ENCODE measurements at regions not wholly inside any gene's neighbourhood (a gene's known extent, or its start where the extent isn't known, plus 50 kb on each side); places are given as distances from the start of the nearest gene placed in this dataset.
"Not testable (repeated sequence)": the region's sequence is repeated elsewhere in the genome, so short reads cannot be mapped to it uniquely, and the experiment has no call there.

DNA sequence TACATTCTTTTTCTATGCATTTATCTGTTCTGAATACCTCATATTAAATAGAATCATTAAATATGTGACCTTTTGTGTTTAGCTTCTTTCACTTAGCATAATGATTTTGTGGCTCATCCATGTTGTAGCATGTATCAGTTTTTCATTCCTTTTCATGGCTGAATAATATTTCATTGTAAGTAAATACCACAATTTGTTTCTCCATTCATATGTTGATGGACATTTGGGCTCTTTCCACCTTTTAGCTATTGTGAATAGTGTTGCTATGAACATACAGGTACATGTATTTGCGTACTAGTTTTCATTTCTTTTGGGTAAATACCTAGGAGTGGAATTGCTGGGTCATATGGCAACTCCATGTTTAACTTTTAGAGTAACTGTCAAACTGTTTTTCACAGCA, 85.1 kb downstream of the GNL3L start:
- DNase-seq (ENCODE audit: low read depth in 2 of 2) = no peak

DNA sequence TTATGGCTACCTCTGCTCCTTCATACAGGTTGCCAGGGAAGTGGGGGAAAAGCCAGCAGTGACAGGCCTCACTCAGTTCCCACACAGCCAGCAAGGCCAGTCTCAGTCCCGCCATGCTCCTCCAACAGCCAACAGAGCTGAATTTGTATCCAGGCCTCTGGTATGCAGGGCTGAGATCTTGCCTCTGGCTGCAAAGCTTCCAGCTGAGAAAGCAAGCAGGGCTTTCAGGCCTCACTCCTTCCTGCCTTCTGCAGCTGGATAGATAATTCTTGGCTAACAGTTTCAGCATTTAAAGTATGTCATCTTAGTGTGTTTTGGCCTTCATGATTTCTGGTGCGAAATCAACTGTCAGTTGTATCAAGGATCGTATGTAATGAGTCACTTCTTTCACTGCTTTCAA, 103.6 kb downstream of the GNL3L start:
- DNase-seq (ENCODE audit: low read depth in 2 of 2) = no peak

DNA sequence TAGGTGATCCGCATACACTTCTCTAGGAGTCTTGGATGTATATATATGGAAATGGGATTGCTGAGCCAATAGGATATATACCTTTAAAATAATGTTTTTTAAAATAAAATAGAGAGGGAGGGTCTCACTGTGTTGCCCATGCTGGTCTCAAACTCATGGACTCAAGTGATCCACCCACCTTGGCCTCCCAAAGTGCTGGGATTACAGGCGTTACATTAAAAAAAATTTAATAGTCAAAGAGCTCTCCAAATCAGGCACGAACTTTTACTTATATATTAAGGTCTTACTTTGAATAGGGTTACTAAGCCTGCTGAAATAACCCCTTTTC, 109.0 kb downstream of the GNL3L start:
- no peak for DNase-seq (ENCODE audit: low read depth in 2 of 2)

DNA sequence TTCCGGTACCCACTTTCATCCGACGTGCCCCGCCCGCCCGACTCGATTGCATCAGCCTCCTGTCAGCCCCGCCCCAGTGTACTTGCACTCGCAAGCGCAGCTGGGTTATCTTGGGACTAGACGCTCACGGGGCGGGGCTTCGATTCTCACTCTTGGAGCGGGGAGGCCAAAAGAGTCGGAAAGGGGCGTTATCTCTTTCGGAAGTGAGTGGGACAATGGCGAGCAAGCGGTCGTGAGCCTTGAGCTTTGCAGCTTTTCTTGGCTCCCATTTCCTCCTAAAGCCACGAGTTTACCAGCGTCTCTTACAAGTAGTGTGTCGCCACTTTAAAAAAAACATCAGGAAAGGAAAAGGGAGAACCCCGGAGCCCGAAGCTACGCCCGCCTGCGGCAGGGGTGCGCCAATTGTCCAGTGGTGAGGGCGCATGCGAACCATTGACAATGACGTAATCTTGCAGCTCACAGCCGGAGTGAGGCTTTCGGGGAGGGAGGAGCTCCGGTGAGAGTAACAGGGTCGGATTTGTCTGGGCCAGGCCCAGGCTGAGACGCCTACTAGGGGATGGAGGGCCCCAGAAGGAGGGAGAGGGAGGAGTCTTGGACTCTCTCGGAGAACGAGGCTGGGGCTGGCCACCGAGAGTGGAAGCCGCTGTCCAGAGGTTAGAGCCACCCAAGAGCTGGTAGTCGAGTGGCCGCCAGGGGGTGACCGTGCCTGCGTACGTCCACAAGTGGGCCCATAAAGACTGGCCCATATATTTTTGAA, 109.5 kb downstream of the GNL3L start:
- peak; percentile 91 to 92 for DNase-seq (ENCODE audit: low read depth in 2 of 2)

DNA sequence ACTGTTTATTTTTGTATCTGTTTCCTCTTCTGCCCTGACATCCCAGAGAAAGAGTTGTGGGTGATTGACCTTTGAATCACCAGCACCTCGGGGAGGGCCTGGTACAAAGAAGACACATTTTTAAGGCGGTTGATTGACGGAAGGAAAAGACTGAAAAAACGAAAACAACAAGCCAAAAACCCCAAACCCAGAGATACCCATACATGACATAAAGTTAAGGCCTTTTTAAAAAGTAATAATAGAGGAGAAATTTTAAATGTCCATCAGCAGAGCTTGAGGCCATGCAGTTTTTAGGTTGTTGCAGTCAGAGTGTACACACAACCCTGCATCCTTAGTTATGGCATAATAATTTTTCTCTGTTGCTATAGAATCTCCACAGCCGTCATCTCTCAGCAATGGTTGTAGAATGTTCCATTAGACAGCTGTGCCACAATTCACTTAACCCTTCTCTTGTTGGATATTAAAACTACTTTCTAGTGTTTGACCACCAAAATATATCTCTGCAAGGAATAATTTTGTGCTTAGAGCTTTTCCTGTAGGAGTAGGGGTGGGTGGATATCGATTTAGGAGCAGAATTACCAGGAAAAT, 110.2 kb downstream of the GNL3L start:
- no peak for DNase-seq (ENCODE audit: low read depth in 2 of 2)

DNA sequence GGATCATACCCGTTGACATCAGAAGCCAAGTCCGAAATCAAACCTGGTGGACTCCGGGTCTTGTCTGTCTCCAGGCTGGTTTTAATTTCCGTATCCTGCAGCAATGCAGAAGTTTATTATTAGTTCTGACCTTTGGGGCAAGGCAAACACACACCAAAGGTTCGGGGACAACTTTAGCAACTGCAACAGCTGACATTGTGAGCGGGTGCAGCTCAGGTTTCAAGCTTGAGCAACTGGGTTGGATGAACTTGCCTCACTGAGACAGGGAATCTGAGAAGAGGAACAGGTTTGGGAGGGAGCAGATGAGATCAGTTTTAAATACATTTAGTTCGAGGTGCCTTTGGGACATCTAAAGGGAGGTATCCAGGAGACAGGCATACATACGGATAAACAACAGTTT, 110.7 kb downstream of the GNL3L start:
- DNase-seq (ENCODE audit: low read depth in 2 of 2) = no peak

DNA sequence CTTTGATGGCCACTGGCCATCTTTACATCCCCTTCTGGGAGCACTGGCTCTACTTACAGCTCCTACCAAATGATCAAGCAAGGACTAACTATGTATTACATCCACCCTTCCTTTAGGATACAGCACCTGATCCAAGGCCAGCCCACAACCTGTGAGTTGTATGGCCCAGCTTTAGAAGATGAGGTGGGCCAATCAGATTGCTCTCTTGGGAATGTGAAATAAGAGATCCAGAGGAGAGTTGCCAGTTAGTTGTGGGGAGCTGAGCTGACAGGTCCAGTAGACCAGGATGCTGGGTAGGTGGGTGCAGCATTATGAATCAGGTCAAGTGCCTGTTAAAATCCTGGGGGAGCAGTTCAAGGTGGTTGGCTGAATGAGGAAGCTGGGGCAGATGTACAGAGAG, 111.5 kb downstream of the GNL3L start:
- DNase-seq (ENCODE audit: low read depth in 2 of 2) = no peak

DNA sequence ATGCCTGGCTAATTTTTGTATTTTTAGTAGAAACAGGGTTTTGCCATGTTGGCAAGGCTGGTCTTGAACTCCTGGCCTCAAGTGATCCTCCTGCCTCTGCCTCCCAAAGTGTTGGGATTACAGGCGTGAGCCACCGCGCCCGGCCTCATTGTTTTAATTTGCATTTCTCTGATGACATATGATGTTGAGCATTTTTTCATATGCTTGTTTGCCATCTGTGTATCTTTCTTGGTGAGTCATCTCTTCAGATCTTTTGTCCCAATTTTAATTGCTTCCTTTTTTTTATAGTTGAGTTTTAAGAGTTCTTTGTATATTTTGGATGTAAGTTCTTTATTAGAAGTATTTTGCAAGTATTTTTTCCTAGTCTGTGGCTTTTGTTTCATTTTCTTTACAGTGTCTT, 117.6 kb downstream of the GNL3L start:
- not testable (repeated sequence) for DNase-seq (ENCODE audit: low read depth in 2 of 2)

DNA sequence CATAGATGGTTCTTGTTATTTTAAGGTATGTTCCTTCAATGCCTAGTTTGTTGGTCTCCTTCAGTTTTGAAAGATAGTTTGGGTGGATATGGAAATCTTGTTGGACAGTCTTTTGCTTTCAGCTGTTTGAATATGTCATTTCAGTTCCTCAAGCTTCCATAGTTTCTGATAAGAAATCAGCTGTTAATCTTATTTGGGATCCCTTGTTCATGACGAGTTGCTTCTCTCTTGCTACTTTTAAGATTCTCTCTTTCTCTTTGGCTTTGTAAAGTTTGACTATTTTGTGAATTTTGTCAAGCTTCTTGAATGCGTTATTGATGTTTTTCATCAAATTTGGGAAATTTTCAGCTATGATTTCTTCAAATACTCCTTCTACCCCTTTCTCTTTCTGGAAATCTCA, 129.5 kb downstream of the GNL3L start:
- no peak for DNase-seq (ENCODE audit: low read depth in 2 of 2)

DNA sequence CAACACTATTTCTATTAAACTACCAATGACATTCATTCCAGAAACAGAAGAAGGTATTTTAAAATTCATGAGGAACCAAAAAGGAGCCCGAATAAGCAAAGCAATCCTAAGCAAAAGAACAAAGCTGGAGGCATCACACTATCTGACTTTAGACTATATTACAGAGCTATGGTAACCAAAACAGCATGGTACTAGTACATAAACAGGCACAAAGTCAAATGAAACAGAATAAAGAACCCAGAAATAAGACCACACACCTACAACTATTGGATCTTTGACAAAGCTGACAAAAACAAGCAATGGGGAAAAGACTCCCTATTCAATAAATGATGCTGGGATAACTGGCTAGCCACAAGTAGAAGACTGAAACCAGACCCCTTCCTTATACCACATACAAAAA, 122.3 kb downstream of the ITIH6 start:
- DNase-seq (ENCODE audit: low read depth in 2 of 2) = no peak

DNA sequence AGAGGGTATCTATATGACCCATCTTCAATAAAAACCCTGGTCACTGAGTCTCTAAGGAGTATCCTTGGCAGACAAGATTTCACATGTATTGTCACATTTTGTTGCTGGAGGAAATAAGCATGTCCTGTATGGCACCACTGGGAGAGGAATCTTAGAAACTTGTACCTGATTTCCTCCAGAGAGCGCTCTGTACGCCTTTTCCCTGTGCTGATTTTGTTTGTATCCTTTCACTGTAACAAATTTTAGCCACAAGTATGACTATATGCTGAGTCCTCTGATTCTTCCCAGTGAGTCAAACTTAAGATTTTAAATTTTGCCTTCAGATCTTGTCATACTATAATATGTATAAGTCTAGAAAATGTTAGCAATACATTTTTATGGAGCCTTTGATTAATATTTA, 102.8 kb downstream of the ITIH6 start:
- DNase-seq (ENCODE audit: low read depth in 2 of 2) = no peak

DNA sequence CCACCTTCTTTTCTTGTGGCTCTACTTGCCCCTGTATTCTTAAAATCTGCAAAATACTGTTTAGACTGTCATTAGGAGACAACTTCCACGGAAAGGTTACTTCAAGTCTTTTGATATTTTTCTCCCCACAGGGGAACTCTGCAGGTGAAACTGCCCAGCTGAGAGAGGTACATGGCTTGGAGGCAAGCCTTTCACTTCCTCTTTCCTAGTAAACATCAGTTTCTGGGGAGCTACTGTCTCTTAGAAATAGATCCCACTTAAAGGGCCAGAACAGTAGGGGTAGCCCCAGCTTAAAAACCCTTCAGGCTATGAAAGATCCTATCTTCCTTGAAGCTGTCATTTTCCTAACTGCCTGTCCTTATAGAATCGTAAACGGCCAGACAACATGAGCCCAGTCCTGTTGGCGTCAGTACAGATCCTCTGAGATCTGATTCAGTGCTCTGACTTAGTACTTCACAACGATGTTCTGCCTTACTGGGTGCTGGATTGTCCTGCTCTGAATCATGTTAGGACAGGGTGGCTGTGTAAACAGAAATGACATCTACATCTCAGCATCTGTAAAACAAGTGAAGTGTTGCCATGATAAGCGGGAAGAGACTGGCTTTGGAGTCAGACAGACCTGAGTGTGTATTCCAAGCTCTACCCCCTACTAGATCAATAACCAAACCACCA, 102.1 kb downstream of the ITIH6 start:
- no peak for DNase-seq (ENCODE audit: low read depth in 2 of 2)
